PC-3 (cell line): ENCODE measurements at regions not wholly inside any gene's neighbourhood (a gene's known extent, or its start where the extent isn't known, plus 50 kb on each side); places are given as distances from the start of the nearest gene placed in this dataset.

Experiments
- ATAC-seq: fragments of 200-7000 bp; cut with Tn5 transposase; 2 replicates; pipeline ENCODE4 v1.9.1; 2020; ENCODE audit warnings: mild to moderate bottlenecking, moderate library complexity
- BruUV-seq: library from RNA; stranded (reverse); fragments of 400-500 nt; replicated peaks from 2 replicates; lab custom pipeline; 2021; lab: Mats Ljungman, UMichigan
- CTCF ChIA-PET: fragments of 300-600 bp; sonication (Branson Sonifier 250); formaldehyde crosslinking; loops from one replicate; lab custom pipeline; 2022; ENCODE audit warnings: antibody characterized with exemption; lab: Charles Lee
- POLR2A ChIA-PET: fragments of 300-600 bp; sonication (Branson Sonifier 250); formaldehyde crosslinking; loops from one replicate; lab custom pipeline; 2022; ENCODE audit warnings: antibody characterized with exemption; ENCODE audit not compliant: unreplicated experiment; lab: Charles Lee
- DNase-seq: peaks from one replicate; pipeline ENCODE4 v3.0.0-alpha.2; 2015
- H2AFZ ChIP-seq: fragments of 300-600 bp; sonication (generic); 2 replicates; pipeline ENCODE4 v1.6.0; 2016; ENCODE audit warnings: antibody characterized with exemption, low read length
- H3F3A ChIP-seq: fragments of 300-600 bp; sonication (generic); one replicate; pipeline ENCODE4 v1.6.0; 2017; ENCODE audit warnings: antibody characterized with exemption, low read length, control low read depth, mild to moderate bottlenecking; ENCODE audit not compliant: unreplicated experiment
- H3K27ac ChIP-seq: fragments of 300-600 bp; sonication (generic); 2 replicates; pipeline ENCODE4 v1.5.1; 2016; ENCODE audit warnings: mild to moderate bottlenecking, low read length
- H3K27me3 ChIP-seq: fragments of 300-600 bp; sonication (generic); 2 replicates; pipeline ENCODE4 v1.6.1; 2016; ENCODE audit warnings: low read length, mixed read lengths
- H3K36me3 ChIP-seq: fragments of 300-600 bp; sonication (generic); 2 replicates; pipeline ENCODE4 v1.6.1; 2016; ENCODE audit warnings: low read depth, mixed run types, low read length, mixed read lengths
- H3K4me1 ChIP-seq: fragments of 300-600 bp; sonication (generic); 2 replicates; pipeline ENCODE4 v1.5.1; 2016; ENCODE audit warnings: low read length; ENCODE audit not compliant: insufficient read depth
- H3K4me2 ChIP-seq: fragments of 300-600 bp; sonication (generic); 2 replicates; pipeline ENCODE4 v1.6.0; 2016; ENCODE audit warnings: low read length
- H3K4me3 ChIP-seq: fragments of 300-600 bp; sonication (generic); 2 replicates; pipeline ENCODE4 v1.5.1; 2016; ENCODE audit warnings: mild to moderate bottlenecking, low read length, mixed read lengths
- H3K79me2 ChIP-seq: fragments of 300-600 bp; sonication (generic); 2 replicates; pipeline ENCODE4 v1.6.1; 2017; ENCODE audit warnings: low read length, mixed read lengths
- H3K9ac ChIP-seq: fragments of 300-600 bp; sonication (generic); 2 replicates; pipeline ENCODE4 v1.6.0; 2016; ENCODE audit warnings: mild to moderate bottlenecking, low read length
- H3K9me2 ChIP-seq: fragments of 300-600 bp; sonication (generic); replicated peaks from 2 replicates; pipeline ENCODE4 v1.6.1; 2016; ENCODE audit warnings: mixed run types, low read length, mixed read lengths
- H3K9me3 ChIP-seq: fragments of 300-600 bp; sonication (generic); 2 replicates; pipeline ENCODE4 v1.6.1; 2016; ENCODE audit warnings: low read length, mixed read lengths
- H4K20me1 ChIP-seq: fragments of 300-600 bp; sonication (generic); 2 replicates; pipeline ENCODE4 v1.6.1; 2016; ENCODE audit warnings: low read length, mixed read lengths
- EZH2 ChIP-seq: fragments of 300-600 bp; sonication (generic); IDR thresholded peaks from one replicate; pipeline ENCODE4 v1.6.1; 2017; ENCODE audit warnings: antibody characterized with exemption, mild to moderate bottlenecking, low read length; ENCODE audit not compliant: unreplicated experiment
- EZH2phosphoT487 ChIP-seq: fragments of 300-600 bp; sonication (generic); IDR thresholded peaks from 2 replicates; pipeline ENCODE4 v1.6.1; 2018; ENCODE audit warnings: mild to moderate bottlenecking, antibody characterized with exemption, low read length, borderline replicate concordance
- intact Hi-C: fragments of 100-400 bp; cut with micrococcal nuclease; formaldehyde crosslinking; loops from 2 replicates; pipeline ENCODE4 v1.9.0; 2023
- TF ChIP-seq, protein P1 (sequence below): fragments of 300-600 bp; sonication (generic); conservative IDR thresholded peaks from 2 replicates; pipeline ENCODE4 v1.5.1; 2017; ENCODE audit warnings: antibody characterized with exemption, low read depth, mild to moderate bottlenecking, low read length

DNA sequence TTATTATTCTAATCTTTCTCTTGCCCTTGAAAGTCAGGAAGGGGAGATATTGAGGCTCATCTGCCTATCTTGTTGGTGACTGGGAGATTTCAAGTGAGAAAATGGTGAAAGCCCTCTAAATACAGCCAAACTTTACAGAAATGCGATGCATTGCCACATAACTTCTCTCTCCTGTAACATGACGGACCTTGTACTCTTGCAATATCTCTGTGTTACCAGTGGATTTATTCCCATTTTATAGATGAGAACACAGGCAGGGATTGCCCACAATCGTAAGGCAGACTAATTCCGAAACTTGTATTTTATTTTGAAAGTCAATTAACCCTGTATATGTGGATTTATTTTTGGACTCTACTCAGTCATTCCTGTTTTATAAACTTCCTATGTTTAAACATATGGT lies 57.3 kb upstream of the MPP7 start:
- ATAC-seq (no peak), DNase-seq (no peak)
- no peaks in the 10 kb centered on the region for H3K79me2 ChIP-seq
- no peak overlapping the region for H3K4me3 ChIP-seq
- H3K27ac ChIP-seq = no peak overlapping the region
- CTCF ChIA-PET = no interaction called here
- no peaks in the 10 kb centered on the region for H3K9me2 ChIP-seq
- H3K9me3 ChIP-seq = no peaks in the 10 kb centered on the region
- TF ChIP-seq EZH2 (no peak), EZH2phosphoT487 (no peak)
- TF ChIP-seq, protein P1, sequence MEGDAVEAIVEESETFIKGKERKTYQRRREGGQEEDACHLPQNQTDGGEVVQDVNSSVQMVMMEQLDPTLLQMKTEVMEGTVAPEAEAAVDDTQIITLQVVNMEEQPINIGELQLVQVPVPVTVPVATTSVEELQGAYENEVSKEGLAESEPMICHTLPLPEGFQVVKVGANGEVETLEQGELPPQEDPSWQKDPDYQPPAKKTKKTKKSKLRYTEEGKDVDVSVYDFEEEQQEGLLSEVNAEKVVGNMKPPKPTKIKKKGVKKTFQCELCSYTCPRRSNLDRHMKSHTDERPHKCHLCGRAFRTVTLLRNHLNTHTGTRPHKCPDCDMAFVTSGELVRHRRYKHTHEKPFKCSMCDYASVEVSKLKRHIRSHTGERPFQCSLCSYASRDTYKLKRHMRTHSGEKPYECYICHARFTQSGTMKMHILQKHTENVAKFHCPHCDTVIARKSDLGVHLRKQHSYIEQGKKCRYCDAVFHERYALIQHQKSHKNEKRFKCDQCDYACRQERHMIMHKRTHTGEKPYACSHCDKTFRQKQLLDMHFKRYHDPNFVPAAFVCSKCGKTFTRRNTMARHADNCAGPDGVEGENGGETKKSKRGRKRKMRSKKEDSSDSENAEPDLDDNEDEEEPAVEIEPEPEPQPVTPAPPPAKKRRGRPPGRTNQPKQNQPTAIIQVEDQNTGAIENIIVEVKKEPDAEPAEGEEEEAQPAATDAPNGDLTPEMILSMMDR = no peak
- H4K20me1 ChIP-seq = no peaks in the 10 kb centered on the region
- POLR2A ChIA-PET = no interaction called here
- no TSS peak for BruUV-seq
- H3F3A ChIP-seq = no peaks in the 10 kb centered on the region
- no peaks in the 10 kb centered on the region for H3K36me3 ChIP-seq
- no peak overlapping the region for H3K4me2 ChIP-seq
- no peaks in the 10 kb centered on the region for H3K27me3 ChIP-seq
- H2AFZ ChIP-seq = no peak overlapping the region
- H3K9ac ChIP-seq = no peak overlapping the region
- no peaks in the 10 kb centered on the region for H3K4me1 ChIP-seq
- intact Hi-C loops = no loop called here

DNA sequence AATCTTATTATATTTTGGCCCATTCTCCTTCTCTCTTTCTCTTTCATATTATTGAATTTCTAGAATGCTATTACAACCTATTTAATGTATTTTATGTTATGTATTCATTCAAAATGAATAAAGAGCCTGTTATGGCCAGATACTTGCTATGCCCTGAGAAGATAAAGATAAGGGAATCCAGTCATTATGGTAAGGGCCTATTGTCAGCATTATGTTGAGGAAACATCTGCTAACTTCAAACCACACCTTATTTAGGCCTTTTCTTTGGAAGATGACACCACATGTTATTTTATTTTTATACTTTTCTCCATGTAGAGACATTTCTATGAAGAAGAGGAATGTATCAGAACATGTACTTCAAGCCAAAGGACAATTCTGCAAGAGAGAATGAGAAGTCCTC lies 60.5 kb upstream of the MPP7 start:
- CTCF ChIA-PET = no interaction called here
- intact Hi-C loops = no loop called here
- H3K36me3 ChIP-seq = no peaks in the 10 kb centered on the region

DNA sequence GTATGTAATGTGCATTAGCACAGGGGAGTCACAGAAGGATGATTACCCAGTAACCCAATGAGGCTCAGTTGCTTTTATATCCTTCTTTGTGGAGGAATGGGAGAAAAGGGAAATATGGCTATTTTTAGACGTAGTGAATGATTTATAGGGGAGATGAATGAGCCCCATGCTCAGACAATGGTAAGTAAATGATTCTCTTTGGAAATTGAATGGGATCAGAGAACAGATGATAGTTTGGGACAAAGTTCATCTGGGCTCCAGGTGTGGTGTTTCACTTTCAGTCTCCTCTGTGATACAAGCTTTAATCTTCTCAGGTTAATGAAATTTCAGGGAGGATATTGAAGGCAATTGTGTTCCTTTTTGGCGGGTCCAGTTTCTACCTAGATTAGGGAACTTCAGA lies 63.0 kb upstream of the MPP7 start:
- no peak for DNase-seq
- Histone ChIP-seq H2AFZ (no peak overlapping the region), H3F3A (no peaks in the 10 kb centered on the region), H3K4me2 (no peak overlapping the region), H3K79me2 (no peaks in the 10 kb centered on the region), H3K27me3 (no peaks in the 10 kb centered on the region), H3K36me3 (no peaks in the 10 kb centered on the region), H4K20me1 (no peaks in the 10 kb centered on the region), H3K27ac (no peak overlapping the region), H3K9ac (no peak overlapping the region), H3K9me3 (no peaks in the 10 kb centered on the region), H3K4me3 (no peak overlapping the region), H3K9me2 (no peaks in the 10 kb centered on the region), H3K4me1 (no peaks in the 10 kb centered on the region)
- ChIA-PET CTCF (no interaction called here), POLR2A (no interaction called here)
- intact Hi-C loops = no loop called here
- no peak for ATAC-seq
- BruUV-seq = no TSS peak
- TF ChIP-seq, protein P1 = no peak
- TF ChIP-seq EZH2phosphoT487 (no peak), EZH2 (no peak)

More for the DNA sequence above, 60.5 kb upstream of the MPP7 start:
- no peaks in the 10 kb centered on the region for H3K79me2 ChIP-seq
- no peaks in the 10 kb centered on the region for H3K4me1 ChIP-seq
- no peaks in the 10 kb centered on the region for H4K20me1 ChIP-seq
- BruUV-seq = no TSS peak
- no peaks in the 10 kb centered on the region for H3K9me3 ChIP-seq
- H2AFZ ChIP-seq = no peak overlapping the region
- no peak overlapping the region for H3K27ac ChIP-seq
- TF ChIP-seq EZH2 = no peak
- no peak overlapping the region for H3K4me2 ChIP-seq
- no peaks in the 10 kb centered on the region for H3K27me3 ChIP-seq
- ATAC-seq (no peak), DNase-seq (no peak)
- no peaks in the 10 kb centered on the region for H3K9me2 ChIP-seq
- H3F3A ChIP-seq = no peaks in the 10 kb centered on the region
- POLR2A ChIA-PET = no interaction called here
- H3K9ac ChIP-seq = no peak overlapping the region
- H3K4me3 ChIP-seq = no peak overlapping the region
